GM18498 (cell line): ENCODE measurements at regions not wholly inside any gene's neighbourhood (a gene's known extent, or its start where the extent isn't known, plus 50 kb on each side); places are given as distances from the start of the nearest gene placed in this dataset.

ENCODE experiments used
- ATAC-seq: cut with Tn5 transposase; IDR thresholded peaks from one replicate; pipeline ENCODE4 v1.9.1; 2021; ENCODE audit warnings: mild to moderate bottlenecking, moderate library complexity; ENCODE audit not compliant: unreplicated experiment

DNA sequence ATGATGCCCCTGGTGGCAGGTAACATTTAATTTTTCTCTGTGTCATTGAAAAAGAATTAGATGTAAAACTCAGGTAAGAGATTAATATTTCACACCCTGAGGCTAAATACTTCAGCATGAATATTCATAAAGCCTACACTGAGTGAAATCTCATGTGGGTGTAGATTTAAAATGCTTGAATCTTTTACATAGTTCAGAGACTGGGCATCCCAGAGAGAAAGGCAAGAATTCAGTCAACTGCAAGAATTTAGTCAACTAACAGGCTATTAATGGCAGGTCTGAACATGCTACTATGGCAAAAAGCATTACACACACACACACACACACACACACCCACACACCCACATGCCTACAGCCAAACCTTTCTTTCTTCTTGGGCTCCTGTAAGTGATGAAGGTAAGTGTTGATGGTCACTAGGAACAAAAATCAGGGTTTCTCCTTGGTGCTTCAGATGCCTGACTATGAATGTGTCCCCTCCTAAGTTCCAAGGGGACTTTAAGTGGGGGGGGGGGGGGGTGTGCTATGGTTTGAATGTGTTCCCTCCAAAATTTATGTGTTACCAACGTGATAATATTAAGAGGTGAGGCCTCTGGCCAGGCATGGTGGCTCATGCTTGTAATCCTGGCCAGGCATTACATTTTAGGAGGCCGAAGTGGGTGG is 63.7 kb upstream of the PSMD7 start:
- ATAC-seq = no peak

DNA sequence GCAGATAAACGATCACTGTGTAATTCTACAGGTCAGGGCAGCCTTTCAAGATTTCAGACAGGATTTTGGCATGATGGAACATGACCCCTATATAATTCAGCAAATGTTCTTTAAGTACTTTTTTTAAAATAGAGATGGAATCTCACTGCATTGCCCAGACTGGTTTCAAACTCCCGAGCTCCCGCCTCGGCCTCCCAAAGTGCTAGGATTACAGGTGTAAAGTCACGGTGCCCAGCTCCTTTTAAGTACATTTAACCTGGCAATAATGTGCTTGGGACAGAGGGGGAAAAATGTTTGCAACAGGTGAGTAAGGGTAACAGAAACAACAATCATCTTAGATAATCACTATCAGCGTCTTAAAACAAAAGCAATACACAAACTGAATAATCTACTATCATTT is 66.5 kb upstream of the PSMD7 start:
- ATAC-seq = no peak

DNA sequence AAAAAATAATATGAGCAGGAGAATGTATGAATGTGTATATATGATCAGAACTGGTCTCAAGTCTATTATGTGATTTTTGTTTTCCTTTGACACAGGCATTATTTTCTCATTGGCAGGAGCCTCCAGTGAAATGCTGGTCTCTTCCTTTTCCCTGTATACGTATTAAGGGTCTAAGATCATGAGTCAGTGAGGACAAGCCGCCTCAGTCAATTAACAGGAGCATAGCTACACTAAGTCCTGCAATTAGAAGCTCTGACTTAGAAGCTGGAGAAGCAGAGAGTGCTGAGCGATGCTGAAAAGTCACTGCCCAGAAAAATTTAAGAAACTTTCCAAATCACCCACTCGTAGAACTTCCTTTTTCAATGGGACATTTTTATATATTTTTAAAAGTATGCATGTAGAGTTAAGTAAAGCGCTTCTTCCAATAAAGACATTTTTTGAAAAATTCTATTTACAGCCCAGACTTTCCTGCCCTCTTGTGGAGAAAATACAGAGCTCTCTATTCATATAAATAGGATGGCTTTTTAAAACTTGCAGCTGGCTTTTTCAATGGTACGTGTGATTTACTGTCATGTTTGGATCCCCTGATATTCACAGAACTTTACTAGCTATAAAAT is 70.2 kb upstream of the PSMD7 start:
- ATAC-seq = no peak

DNA sequence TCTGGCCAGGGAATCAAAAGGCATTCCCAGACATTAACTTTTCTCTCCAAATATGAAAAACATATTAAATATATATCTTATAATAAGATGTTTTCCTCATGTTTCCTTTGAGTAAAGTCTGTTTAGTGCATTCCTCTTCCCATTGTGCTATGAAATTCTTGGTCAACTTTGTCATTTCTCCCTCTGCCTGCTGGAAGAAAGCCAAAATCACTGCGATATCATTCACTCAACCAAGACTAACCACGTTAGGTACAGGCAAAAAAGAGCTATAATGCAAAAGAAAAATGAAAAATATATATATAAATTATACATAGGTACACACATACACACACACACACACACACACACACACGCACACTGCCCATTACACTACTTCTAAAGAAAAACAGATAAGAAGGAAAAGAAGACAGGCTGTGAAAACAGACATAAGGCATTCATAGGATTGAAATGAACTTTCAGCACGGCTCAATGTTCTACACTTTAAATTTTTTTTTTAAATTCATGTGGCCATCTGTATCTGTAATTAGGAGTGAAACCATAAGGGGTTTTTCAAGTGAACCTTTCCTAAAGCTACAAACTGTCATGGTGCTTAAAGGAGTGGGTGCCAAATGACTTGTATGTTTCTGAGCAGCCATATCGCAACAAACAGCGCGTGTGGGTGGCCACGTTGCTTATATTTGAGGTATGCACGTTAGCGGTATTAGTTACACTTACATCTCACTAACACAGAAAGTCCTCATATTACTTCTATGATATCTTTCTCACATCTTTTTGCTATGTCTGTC is 71.6 kb upstream of the PSMD7 start:
- no peak for ATAC-seq

DNA sequence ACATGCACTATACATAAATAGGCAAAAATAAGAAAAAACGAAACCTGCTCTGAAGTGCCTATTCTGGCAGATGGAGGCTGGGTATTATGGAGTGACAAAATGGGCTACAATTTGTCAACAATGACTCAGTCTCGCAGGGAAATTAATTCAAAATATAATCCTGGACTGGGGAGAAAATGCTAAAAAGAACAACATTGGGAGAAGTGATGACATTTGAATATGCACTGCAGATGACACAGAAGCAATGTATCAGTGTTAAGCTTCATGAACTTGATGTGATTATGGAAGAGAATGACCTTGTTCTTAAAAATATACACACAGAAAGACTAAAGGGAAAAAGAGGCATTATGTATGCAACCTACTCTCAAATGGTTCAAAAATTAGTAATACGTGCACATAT is 74.8 kb upstream of the PSMD7 start:
- no peak for ATAC-seq

DNA sequence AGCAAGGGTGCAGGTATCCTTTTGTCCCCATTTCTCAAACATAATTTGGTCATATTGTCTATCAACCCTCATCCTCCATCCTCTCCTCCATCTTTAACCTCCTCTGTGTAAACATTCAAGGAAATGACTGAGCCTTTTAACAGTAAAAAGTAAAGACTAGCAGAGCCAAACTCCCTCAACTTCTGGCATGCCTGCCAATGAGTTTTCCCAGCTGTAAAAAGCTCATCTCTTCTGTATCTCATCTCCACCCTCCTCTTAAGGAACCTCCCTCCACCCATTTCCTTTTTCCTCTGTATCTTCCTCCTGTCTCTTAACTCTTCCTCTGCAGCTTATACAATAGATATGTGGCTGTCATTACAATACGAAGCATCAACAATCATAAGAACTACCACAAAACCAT is 76.9 kb upstream of the PSMD7 start:
- ATAC-seq = no peak

DNA sequence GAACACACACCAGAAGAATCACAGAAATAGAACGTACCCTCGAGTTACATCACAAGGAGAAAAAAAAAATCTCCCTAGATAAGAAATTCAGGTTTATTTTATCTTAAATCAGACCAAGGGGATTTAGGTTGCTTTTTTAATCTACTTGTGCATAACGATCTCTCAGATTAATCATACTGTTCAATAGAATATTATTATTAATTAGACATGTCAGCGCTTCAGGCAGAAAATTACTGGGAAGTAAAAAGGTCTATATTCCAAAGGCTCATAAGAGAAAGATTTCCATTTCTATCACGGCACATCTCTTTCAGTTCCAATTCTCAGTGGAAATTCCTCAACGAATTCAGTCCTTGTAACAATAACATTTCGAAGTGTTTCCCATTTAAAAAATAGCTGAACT is 77.7 kb upstream of the PSMD7 start:
- ATAC-seq = no peak

DNA sequence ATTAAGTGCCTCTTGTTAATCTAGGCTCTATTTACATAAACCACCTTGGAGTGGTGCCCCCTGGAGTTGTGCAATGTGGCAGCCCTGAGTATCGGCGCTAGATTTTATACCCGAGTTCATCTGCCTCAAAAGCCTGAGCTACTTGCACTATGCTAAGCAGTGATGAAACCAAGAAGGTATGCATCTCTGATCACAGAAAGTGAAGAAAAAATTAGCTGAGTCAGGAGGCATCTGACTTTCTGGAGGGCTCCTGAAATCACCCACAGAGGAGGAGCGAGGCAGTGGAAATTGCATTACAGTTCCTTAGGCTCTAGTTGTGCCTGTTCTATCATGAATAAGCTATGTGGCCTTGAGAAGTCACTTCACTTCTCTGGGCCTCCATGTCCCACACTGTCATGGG is 80.3 kb upstream of the PSMD7 start:
- no peak for ATAC-seq

DNA sequence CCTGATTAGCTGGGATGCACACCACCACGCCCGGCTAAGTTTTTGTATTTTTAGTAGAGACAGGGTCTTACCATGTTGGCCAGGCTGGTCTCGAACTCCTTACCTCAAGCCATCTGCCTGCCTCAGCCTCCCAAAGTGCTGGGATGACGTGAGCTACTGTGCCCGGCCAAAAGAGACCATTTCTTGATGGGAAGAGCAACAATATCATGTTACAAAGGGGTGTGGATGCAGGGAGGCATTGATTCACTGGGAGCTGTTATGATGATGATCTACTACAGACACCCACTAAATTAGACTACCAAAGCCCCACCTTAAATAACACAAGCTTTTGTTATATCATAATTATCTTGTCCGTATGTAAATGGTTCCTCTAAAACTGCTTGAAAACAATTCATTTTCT is 81.4 kb upstream of the PSMD7 start:
- ATAC-seq = no peak

DNA sequence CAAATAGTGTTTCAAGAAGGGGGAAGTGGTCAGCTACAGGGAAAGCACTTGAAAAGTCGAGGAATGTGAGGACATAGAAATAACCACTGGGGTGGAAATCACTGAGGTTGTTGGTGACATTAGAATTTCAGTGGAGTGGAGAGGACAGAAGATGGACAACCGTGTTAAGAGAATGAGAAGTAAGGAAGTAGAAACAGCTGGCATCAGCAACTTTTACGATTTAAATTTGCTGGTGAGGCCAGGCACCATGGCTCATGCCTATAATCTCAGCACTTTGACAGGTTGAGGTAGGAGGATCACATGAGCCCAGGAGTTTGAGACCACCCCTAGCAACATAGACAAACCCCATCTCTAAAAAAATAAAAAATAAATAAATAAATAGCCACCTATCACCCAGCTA is 83.2 kb upstream of the PSMD7 start:
- ATAC-seq = no peak

DNA sequence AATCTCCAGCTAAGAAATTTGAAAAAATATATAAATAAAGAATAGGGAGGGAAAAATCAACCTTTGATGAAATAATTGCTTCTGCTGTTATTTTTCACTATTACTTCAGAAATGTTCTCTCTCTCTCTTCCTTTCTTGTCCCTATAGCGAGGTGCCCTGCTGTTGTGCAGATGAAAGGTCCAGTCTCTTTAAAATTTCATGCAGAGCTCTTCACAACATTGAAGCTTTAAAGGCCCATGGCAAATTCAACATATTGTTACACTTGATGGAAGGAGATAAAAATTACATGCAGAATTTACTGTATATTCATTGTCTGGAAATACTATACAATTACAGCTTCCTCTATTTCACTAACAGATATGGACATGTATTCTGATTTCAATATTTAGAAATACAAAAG is 86.4 kb upstream of the PSMD7 start:
- no peak for ATAC-seq

DNA sequence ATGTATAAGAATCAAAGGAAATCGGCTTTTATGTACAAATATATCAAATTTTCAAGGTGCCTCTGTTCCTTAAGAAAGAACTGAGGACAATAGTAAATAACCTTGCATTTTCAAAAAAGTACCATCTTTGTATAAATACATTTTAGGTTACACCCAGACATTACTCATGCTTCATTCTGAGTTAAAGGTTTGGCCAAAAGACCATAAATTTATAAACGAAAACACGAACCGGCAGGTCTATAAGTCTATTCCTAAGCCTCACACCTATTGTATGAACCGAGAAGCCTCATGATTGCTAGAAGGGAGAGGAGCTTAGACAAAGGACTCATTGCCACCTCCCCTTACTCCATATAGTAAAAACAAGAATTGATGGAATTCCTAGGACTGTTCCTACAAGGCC is 94.6 kb upstream of the PSMD7 start:
- ATAC-seq = no peak

DNA sequence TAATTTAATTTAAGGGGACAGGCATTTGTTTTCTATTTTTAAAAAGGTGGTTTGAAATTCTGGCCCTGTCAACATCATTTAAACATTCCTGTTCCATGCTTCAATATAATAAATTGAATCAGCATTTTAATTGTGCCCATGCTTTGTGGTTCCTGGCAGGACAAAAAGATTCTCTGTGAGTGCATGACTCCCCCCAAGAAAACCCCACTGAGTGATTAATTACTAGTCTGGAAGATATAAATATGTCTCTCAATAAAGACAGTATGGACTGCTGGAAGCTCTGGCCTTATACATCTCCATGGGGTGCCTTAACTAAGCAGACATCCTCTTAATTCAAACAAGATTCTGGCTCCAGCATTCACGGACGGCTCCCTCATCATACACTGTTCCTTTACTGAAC is 95.0 kb upstream of the PSMD7 start:
- ATAC-seq = no peak

DNA sequence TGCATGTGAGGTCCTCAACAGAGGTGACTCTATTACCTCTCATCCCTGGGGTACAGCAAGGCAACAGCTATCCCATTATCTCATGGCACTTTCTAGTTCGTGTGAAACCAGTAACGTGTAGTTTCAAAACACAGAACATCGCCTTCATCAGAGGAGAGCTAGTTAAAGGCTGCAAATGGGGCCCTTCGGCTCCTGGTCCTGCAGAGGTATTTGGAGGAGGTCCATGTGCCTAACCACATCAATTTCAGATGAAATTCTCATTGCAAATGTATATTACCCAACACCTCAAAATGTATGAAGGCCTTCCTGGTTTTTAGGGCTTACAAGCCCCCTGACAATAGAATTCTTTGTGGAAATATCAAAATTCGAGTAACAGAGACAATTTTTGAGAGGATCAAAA is 95.7 kb upstream of the PSMD7 start:
- no peak for ATAC-seq

DNA sequence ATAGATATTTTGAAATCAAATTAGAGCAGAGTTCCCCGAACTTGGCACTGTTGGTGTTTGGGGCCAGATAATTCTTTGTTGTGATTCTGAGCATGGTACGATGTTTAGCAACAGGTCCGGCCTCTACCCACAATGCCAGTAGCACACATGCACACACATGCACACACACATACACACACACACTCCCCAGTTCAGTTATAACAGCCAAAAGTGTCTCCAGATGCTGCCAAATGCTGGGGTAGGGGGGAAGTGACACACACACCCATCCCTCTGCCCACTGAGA is 96.8 kb upstream of the PSMD7 start:
- ATAC-seq = no peak

DNA sequence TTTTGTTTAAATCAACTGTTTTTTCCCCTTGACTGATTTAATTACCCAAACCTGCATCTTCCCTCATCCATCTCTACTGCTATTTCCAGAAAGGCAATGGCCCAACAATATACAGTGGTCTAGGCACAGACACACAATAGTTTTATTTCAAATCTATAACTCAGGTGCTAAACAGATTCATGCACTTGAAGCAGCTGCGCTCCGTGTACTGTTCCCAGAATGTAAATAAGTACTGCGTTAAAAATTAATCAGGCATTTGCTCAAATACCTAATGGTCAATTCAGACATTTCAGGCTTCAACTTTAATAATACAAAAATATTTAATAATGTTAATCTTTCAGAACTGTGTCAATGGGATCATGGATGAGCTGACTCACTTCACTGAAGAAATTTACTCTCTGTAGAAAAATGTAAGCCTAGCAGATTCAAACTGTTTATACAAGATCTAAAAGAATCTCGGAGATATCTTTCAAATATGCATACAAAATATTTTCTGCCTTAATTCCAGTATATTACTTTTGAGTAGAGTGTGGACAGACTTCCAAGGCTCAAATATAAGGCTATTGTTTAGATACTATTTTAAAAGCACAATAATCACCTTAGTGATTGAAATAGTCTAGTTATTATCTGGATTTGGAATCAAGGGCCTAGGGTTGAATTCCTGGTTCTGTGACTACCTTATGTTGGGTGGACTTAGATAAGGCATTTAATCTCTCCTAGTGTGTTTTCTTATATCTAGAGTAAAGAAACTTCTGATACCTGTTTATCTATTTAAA is 97.4 kb upstream of the PSMD7 start:
- ATAC-seq = no peak

DNA sequence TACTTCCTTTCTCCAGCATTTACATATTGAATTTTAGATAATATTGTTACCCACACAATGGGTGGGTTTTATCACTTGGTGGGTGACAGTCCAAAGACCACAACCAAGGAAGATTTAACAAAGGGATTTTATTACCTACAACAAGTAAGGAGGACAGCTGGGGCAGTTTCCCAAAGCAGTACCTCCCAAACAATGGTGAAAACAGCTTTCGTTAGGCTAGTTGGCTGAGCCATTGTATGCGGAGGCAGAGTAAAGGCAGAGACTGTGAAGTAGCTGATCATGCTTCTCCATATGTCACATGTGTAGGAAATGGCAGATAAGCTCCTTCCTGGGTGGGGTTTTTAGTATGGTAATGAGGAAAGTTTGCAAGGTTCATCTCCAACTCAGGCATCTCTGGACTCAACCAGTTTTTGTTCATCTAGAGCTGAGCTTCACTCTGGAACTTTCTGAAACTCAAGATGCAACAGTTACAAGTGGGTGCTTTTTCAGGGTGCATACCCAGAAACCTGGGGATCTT is 104.3 kb upstream of the PSMD7 start:
- no peak for ATAC-seq

DNA sequence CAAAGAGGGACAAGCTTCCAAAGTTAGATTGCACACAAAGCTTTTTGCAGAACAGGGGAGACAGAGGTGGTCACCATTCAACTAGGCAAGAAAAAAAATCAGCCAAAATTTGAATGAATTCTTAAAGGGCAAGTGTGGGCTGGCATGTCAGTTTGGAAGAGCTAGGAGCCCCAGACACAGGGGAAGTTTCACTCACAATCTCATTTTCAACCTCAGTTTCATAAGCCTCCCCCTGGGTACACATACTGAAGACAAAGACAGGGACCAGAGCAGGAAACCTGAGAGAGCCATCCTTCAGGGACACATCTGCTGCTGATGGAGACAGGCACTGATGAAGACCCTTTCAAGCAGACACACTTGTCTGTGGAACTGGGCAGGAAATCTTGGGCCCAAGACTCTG is 106.3 kb upstream of the PSMD7 start:
- ATAC-seq = no peak

DNA sequence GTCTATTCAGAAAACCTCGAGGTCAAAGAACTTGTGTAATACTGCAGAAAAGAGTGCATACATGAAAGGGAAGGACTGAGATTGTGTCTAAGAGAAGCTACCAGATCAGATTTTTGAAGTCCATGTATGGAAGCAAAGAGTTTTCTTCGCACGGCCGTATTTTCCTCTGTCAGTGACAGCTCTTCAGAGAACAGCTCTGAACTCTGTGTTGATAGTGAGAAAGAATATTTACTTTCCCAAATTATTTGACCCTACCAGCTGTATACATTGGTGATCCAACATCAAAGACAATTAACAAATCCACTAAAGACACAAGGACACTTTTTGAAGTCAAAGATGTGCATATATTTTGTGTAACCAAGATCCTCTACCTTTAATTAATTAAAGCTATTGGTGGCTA is 107.8 kb upstream of the PSMD7 start:
- ATAC-seq = no peak

DNA sequence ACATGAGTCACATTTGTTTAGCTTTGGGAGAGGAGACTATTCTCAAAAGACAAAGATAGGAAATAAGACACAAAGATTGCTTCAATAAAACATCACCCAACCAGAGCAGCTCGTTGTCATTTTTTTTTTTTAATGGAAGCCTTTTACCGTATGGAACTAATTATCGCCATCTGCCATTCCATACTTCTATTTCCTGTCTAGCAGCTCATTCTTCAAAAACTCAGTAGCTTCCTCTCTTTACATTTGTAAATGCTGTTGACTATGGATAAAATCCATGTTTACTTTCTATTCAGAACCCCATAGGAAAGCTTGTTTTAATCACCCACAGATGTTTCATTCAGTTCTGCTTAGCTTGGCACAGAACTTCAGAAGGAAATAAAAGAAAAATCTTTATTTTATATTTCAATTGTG is 110.0 kb upstream of the PSMD7 start:
- no peak for ATAC-seq

DNA sequence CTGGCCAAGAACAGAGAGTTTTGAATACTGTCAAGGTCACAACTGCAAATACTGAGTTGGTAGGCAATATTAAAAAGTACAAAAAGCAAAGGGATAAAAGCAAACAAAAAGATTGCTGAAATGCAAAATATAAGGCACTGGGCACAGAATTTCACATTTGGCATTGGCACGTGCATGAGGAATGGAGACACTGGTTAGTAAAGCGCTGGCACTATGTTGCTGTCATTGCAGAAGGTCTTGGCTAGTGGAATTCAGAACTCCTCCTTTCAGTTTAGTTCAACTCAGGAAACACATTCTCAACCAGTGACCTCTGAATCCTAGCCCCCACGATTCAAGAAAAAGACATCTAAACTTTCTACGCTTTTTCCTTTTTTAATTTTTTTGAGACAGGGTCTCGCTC is 111.8 kb upstream of the PSMD7 start:
- ATAC-seq = no peak
